Stimulated activated CD8-positive, alpha-beta memory T cell treated with anti-CD3 and anti-CD28 coated beads, Interleukin-15, amount 100 ng/mL, for 48 hours (primary cell): ENCODE measurements at regions not wholly inside any gene's neighbourhood (a gene's known extent, or its start where the extent isn't known, plus 50 kb on each side); places are given as distances from the start of the nearest gene placed in this dataset.

ENCODE experiments used
- DNase-seq, 2 donors: peaks; one replicate each; pipeline ENCODE4 v3.0.0-alpha.2; 2020; ENCODE audit warnings: low read depth in 2 of 2

DNA sequence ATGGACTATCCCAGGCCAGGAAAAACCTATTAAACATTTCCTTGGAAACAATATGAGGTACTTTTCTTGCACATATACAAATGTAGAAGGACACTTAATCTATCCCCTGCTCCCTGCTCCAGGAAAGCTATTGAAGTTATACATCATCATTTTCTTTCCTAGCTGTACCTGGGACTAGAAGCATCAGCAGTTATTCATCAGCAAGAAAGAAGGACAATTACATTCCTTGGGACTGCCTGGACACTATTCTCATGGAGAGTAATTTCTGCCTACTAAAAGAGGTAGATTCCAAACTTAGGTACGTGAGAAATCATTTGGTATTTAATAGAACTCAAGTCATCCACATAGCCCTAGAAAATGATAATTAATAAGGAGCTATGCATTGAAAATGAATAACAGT is 51.0 kb upstream of the PICALM start:
- no peak for DNase-seq

- no peak for DNase-seq
Observed at GRCh38 chr11:86119077-86119476, 50.2 kb upstream of the PICALM start.
